IgD-negative memory B cell (primary cell): ENCODE measurements at regions not wholly inside any gene's neighbourhood (a gene's known extent, or its start where the extent isn't known, plus 50 kb on each side); places are given as distances from the start of the nearest gene placed in this dataset.

Experiments
- H3K27ac Mint-ChIP-seq, 3 donors: one replicate each; pipeline ENCODE4 v1.8.0; 2020 to 2022; ENCODE audit warnings: mild to moderate bottlenecking in 3 of 3, mixed read lengths in 3 of 3, moderate library complexity in 1 of 3
- H3K27me3 Mint-ChIP-seq: one replicate; pipeline ENCODE4 v1.8.0; 2021; ENCODE audit warnings: mixed read lengths
- H3K36me3 Mint-ChIP-seq: one replicate; pipeline ENCODE4 v1.8.0; 2020; ENCODE audit warnings: mild to moderate bottlenecking, mixed read lengths
- H3K4me1 Mint-ChIP-seq, 3 donors: one replicate each; pipeline ENCODE4 v1.8.0; 2020 to 2022; ENCODE audit warnings: mixed read lengths in 3 of 3, mild to moderate bottlenecking in 1 of 3
- H3K4me3 Mint-ChIP-seq, 4 donors: one replicate each; pipeline ENCODE4 v1.8.0; 2020 to 2022; ENCODE audit warnings: mild to moderate bottlenecking in 4 of 4, mixed read lengths in 4 of 4, moderate library complexity in 3 of 4
- H3K9me3 Mint-ChIP-seq, 3 donors: one replicate each; pipeline ENCODE4 v1.8.0; 2020 to 2021; ENCODE audit warnings: mixed read lengths in 3 of 3, mild to moderate bottlenecking in 1 of 3

DNA sequence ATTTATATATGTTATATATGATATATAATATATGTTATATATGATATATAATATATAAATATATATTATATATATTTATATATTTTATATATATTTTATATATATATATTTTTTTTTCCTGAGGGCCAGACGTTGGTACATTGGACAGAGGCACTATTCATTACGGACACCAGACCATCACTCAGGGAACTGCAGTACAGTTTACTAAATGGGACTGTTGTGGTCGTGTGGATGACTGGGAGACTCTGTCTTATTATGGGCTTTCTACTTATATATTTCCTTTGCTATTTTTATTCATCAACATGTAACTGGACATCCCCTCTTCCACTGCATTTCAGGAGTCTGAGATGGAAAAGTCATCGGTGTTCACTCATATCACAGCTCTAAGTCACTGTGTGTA lies 87.1 kb upstream of the PRKCQ start:
- Mint-ChIP-seq H3K4me3 (no peak overlapping the region), H3K9me3 (no peaks in the 10 kb centered on the region), H3K4me1 (no peaks in the 10 kb centered on the region)

DNA sequence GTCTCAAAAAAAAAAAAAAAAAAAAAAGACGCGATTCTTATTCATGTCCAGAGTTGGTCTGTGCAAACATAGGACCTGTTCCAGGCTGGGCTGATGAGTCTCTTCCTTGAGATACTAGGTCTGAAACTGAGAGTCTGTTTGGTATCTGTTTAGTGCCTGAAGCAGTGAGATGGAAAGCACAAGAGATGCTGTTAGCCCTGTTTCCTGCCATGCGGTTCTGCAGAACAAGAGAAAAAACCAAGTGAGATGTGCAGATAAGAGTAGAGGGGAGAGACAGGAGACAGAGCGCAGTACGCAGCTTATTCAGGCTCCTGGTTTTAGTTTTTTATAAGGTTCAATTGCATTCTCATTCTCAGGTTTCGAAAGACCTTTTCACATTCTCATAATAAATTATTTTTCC lies 85.8 kb upstream of the PRKCQ start:
- Mint-ChIP-seq H3K36me3 (no peaks in the 10 kb centered on the region), H3K9me3 (no peaks in the 10 kb centered on the region), H3K27me3 (peaks cover 13% of the 10 kb centered on the region), H3K4me1 (no peaks in the 10 kb centered on the region), H3K27ac (no peak overlapping the region), H3K4me3 (no peak overlapping the region)

More for the DNA sequence above, 87.1 kb upstream of the PRKCQ start:
- Mint-ChIP-seq H3K36me3 (no peaks in the 10 kb centered on the region), H3K27me3 (peaks cover 13% of the 10 kb centered on the region), H3K27ac (no peak overlapping the region)

GRCh38 chr10:6660460-6660859 lies 80.4 kb upstream of the PRKCQ start:
- peaks cover 0 to 2% (median 0%) of the 10 kb centered on the region in 3 donors for H3K9me3 Mint-ChIP-seq
- no peaks in the 10 kb centered on the region for H3K4me1 Mint-ChIP-seq
- no peak overlapping the region for H3K27ac Mint-ChIP-seq
- H3K4me3 Mint-ChIP-seq, result no peak overlapping the region
- peaks cover 2% of the 10 kb centered on the region for H3K36me3 Mint-ChIP-seq
- H3K27me3 Mint-ChIP-seq, result peaks cover 24% of the 10 kb centered on the region

GRCh38 chr10:6659451-6659850 lies 79.4 kb upstream of the PRKCQ start:
- Mint-ChIP-seq H3K4me3 (no peak overlapping the region), H3K27me3 (peaks cover 25% of the 10 kb centered on the region), H3K27ac (no peak overlapping the region), H3K9me3 (peaks cover 0 to 2% (median 0%) of the 10 kb centered on the region in 3 donors), H3K4me1 (no peaks in the 10 kb centered on the region), H3K36me3 (peaks cover 2% of the 10 kb centered on the region)

DNA sequence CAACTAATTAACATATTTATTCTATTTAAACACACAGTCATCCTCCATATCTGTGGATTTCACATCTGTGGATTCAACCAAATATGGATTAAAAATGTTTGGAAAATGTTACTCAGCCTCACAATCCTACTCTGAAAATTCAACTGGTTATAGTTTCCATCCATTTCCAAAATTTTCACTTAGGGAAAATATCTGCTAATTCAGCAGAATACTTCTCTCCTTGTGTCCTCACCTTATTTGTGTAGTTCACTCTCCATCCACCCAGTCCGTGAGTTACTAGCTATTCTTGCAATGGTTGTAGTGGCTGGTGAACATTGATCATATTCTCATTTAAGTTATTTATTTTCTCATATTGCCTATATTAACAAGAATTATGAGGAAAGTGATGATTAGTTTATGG lies 77.6 kb upstream of the PRKCQ start:
- Mint-ChIP-seq H3K27me3 (peaks cover 31% of the 10 kb centered on the region), H3K4me3 (no peak overlapping the region), H3K36me3 (peaks cover 2% of the 10 kb centered on the region), H3K9me3 (peaks cover 0 to 2% (median 0%) of the 10 kb centered on the region in 3 donors), H3K27ac (no peak overlapping the region), H3K4me1 (no peaks in the 10 kb centered on the region)

GRCh38 chr10:6657196-6657595 lies 77.1 kb upstream of the PRKCQ start:
- Mint-ChIP-seq H3K9me3 (peaks cover 0 to 2% (median 0%) of the 10 kb centered on the region in 3 donors), H3K27me3 (peaks cover 31% of the 10 kb centered on the region), H3K27ac (no peak overlapping the region), H3K36me3 (peaks cover 2% of the 10 kb centered on the region), H3K4me1 (no peaks in the 10 kb centered on the region), H3K4me3 (no peak overlapping the region)

DNA sequence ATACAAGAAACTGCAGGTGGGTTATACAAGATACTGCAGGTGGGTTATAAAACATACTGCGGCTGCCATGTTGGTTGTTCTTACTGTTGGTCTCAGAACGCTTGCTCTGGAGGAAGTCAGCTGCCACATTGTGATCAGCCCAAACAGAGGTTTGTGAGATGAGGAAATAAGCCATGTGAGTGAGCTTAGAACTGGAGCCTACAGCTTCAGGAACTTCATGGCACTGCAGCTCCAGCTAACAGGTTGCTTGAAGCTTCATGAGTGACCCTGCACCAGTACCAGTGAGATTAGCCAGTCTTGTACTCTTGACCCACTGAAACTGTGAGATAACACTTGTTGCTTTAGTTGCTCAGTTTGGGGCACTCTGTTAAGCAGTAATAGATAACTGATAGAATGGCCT lies 74.5 kb upstream of the PRKCQ start:
- peaks cover 2% of the 10 kb centered on the region for H3K36me3 Mint-ChIP-seq
- H3K9me3 Mint-ChIP-seq, result peaks cover 0 to 2% (median 0%) of the 10 kb centered on the region in 3 donors
- H3K4me3 Mint-ChIP-seq, result no peak overlapping the region
- H3K27ac Mint-ChIP-seq, result no peak overlapping the region
- no peaks in the 10 kb centered on the region for H3K4me1 Mint-ChIP-seq
- peaks cover 27% of the 10 kb centered on the region for H3K27me3 Mint-ChIP-seq

- no peaks in the 10 kb centered on the region for H3K4me1 Mint-ChIP-seq
- H3K27me3 Mint-ChIP-seq, result peaks cover 8% of the 10 kb centered on the region
- no peaks in the 10 kb centered on the region for H3K9me3 Mint-ChIP-seq
- H3K27ac Mint-ChIP-seq, result no peak overlapping the region
- no peak overlapping the region for H3K4me3 Mint-ChIP-seq
- H3K36me3 Mint-ChIP-seq, result no peaks in the 10 kb centered on the region
These were observed 70.5 kb upstream of the PRKCQ start for GRCh38 chr10:6650586-6650985.

GRCh38 chr10:6649903-6650302 lies 69.8 kb upstream of the PRKCQ start:
- no peak overlapping the region for H3K4me3 Mint-ChIP-seq
- no peaks in the 10 kb centered on the region for H3K4me1 Mint-ChIP-seq
- no peaks in the 10 kb centered on the region for H3K36me3 Mint-ChIP-seq
- H3K9me3 Mint-ChIP-seq, result no peaks in the 10 kb centered on the region
- H3K27ac Mint-ChIP-seq, result no peak overlapping the region
- peaks cover 7% of the 10 kb centered on the region for H3K27me3 Mint-ChIP-seq

- Mint-ChIP-seq H3K27me3 (peaks cover 8% of the 10 kb centered on the region), H3K27ac (no peak overlapping the region), H3K4me1 (no peaks in the 10 kb centered on the region), H3K36me3 (no peaks in the 10 kb centered on the region), H3K9me3 (no peaks in the 10 kb centered on the region), H3K4me3 (no peak overlapping the region)
These were observed 69.0 kb upstream of the PRKCQ start for GRCh38 chr10:6648894-6649720.

DNA sequence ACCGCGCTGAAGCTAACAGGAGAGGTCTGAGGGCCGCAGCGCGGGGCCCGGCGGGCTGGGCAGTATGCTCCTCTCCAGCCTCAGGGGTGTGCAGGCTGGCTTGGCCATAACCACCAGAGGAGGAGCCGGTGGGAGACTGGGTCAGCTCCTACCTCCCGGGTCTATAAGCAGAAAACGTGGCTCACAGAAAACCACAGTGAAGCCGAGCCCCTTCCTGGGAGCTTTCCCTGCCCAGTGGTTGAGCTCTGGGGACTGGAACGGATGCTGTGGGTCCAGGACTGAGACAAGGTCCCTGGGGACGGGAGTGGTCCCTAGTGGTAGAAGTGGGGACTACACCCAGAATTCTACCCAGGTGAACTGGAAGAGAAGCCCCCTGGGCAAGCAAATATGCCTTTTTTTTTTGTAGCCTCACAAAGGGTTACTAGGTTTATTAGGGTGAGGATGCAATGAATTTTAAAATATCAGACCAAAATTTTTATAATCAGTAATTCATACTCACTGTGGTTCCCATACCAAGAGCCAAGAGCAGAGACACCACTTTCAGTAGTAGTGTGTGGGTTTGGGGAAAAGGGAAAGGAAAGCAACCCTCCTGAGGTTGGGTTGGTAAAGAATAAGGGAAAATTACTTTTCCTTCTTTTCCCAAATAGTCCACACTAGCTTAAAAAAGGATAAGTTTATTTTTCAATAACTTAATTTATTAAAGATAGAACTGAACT lies 67.9 kb upstream of the PRKCQ start:
- Mint-ChIP-seq H3K4me1 (no peaks in the 10 kb centered on the region), H3K36me3 (no peaks in the 10 kb centered on the region), H3K27ac (no peak overlapping the region), H3K4me3 (no peak overlapping the region), H3K9me3 (no peaks in the 10 kb centered on the region), H3K27me3 (peaks cover 3% of the 10 kb centered on the region)

- peaks cover 1% of the 10 kb centered on the region for H3K36me3 Mint-ChIP-seq
- H3K4me1 Mint-ChIP-seq, result no peaks in the 10 kb centered on the region
- peaks cover 6% of the 10 kb centered on the region for H3K27me3 Mint-ChIP-seq
- no peak overlapping the region for H3K4me3 Mint-ChIP-seq
- H3K27ac Mint-ChIP-seq, result no peak overlapping the region
- no peaks in the 10 kb centered on the region for H3K9me3 Mint-ChIP-seq
These were observed 63.9 kb upstream of the PRKCQ start for GRCh38 chr10:6643962-6644361.

DNA sequence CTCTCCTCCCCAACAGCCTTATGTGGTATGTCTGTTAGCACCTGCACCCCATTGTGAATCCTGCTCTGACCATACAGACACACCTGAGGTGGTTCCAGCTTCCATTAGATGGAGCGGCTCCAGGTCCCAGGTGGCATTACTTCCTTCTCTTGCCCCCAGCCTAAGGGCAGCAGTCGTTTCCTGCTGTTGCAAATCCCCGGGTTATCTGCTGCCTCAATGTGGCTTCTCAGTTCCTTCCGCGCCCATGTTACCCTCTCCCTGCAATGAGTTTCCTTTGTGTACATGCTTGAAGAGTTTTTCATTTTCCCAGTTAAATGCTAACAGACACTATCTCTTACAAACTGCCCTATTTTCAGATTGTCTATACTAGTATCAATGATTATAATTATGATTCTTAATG lies 62.8 kb upstream of the PRKCQ start:
- Mint-ChIP-seq H3K27ac (no peak overlapping the region), H3K36me3 (peaks cover 1% of the 10 kb centered on the region), H3K27me3 (peaks cover 9% of the 10 kb centered on the region), H3K4me3 (no peak overlapping the region), H3K9me3 (peaks cover 0 to 2% (median 0%) of the 10 kb centered on the region in 3 donors), H3K4me1 (no peaks in the 10 kb centered on the region)

GRCh38 chr10:6640433-6641040 lies 60.5 kb upstream of the PRKCQ start:
- H3K36me3 Mint-ChIP-seq, result peaks cover 1% of the 10 kb centered on the region
- peaks cover 13% of the 10 kb centered on the region for H3K27me3 Mint-ChIP-seq
- no peak overlapping the region for H3K27ac Mint-ChIP-seq
- H3K4me3 Mint-ChIP-seq, result no peak overlapping the region
- H3K9me3 Mint-ChIP-seq, result peaks cover 0 to 2% (median 0%) of the 10 kb centered on the region in 3 donors
- no peaks in the 10 kb centered on the region for H3K4me1 Mint-ChIP-seq

GRCh38 chr10:6637053-6637452 lies 57.0 kb upstream of the PRKCQ start:
- H3K4me1 Mint-ChIP-seq, result no peaks in the 10 kb centered on the region
- no peak overlapping the region for H3K27ac Mint-ChIP-seq
- H3K9me3 Mint-ChIP-seq, result peaks cover 0 to 2% (median 0%) of the 10 kb centered on the region in 3 donors
- H3K4me3 Mint-ChIP-seq, result no peak overlapping the region
- peaks cover 1% of the 10 kb centered on the region for H3K36me3 Mint-ChIP-seq
- H3K27me3 Mint-ChIP-seq, result peaks cover 11% of the 10 kb centered on the region
